T47D (cell line): ENCODE measurements at regions not wholly inside any gene's neighbourhood (a gene's known extent, or its start where the extent isn't known, plus 50 kb on each side); places are given as distances from the start of the nearest gene placed in this dataset.
"Not testable (repeated sequence)": the region's sequence is repeated elsewhere in the genome, so short reads cannot be mapped to it uniquely, and the experiment has no call there.

ENCODE experiments used
- DNase-seq, 2 experiments: peaks; one replicate each; pipeline versions ENCODE4 v3.0.0 to v3.0.0-alpha.2; 2011 to 2012; ENCODE audit warnings: low read depth in 1 of 2, low spot score in 1 of 2
- JUND ChIP-seq: IDR thresholded peaks from 2 replicates; pipeline ENCODE4 v1.6.1; 2012; ENCODE audit warnings: low read depth
- in situ Hi-C: cut with HindIII; loops from 2 replicates; pipeline ENCODE4 v1.10.0; 2016; ENCODE audit warnings: low sequenced_read_pairs, low pct_unique_long_range_greater_than_20kb

- no peak for TF ChIP-seq JUND
- in situ Hi-C loops: no loop called here
- no peak for DNase-seq
These were observed 91.7 kb upstream of the HNMT start for GRCh38 chr2:137872577-137872976.

GRCh38 chr2:137873536-137874244 is 90.6 kb upstream of the HNMT start:
- in situ Hi-C loops: no loop called here
- DNase-seq: peak in 1 of 2 experiments; percentile 7
- TF ChIP-seq JUND: no peak

- no peak for TF ChIP-seq JUND
- in situ Hi-C loops: no loop called here
- DNase-seq: no peak
These were observed 85.2 kb upstream of the HNMT start for GRCh38 chr2:137879121-137879520.

DNA sequence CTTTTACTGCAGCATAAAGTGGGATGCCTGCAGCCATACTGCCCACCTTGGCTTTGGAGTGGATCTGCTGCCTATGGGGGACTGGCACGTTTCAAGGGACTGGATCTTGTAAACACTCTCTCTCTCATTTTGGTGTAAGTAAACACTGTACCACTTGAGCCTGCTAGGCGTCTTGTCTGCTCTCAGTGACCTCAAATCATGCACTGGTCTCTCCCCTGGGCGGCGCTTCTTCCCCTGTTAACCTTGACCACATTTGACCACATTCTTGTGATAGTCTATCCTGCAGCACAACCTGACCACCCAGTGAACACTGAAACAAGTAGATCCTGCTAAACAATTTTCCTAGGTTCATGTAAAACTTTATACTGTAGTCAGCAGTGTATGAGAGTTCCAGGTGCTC is 82.6 kb upstream of the HNMT start:
- DNase-seq: no peak
- no peak for TF ChIP-seq JUND
- in situ Hi-C loops: no loop called here

DNA sequence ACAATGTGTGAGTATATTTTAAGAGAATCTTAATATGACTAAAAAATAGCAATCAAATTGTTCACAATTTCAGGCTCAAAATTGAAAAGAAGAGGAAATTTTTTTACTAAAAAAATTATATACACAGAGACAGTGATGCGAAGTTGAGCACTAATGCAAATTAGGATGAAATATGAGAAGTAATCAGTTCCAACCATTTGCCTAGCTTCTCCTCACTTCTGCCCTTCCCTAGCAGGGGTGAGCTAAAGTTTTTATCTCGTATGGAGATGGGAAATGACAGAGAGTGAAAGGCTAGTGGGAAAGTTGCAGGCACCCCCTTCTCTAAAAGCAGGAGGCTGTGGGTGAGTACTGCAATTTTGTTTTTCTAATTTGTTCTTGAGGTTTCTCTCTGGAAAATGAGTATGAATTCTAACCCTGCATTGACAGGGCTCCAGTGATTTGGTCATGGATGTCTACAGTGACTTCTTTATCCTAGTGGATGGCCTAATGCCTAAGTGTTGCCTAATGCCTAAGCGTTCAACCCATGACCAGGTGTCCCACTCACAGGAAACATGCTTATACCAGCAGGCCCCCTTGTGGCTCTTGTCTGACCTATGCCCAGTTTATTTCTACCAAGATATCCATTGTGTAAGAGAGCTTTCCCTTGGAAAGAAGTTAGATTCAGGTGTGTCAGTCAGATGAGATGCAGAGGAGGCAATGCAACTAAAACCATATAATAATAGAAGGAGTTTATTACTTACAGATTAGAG is 78.0 kb upstream of the HNMT start:
- DNase-seq: peak in 1 of 2 experiments; percentile 54
- in situ Hi-C loops: no loop called here
- TF ChIP-seq JUND: no peak

DNA sequence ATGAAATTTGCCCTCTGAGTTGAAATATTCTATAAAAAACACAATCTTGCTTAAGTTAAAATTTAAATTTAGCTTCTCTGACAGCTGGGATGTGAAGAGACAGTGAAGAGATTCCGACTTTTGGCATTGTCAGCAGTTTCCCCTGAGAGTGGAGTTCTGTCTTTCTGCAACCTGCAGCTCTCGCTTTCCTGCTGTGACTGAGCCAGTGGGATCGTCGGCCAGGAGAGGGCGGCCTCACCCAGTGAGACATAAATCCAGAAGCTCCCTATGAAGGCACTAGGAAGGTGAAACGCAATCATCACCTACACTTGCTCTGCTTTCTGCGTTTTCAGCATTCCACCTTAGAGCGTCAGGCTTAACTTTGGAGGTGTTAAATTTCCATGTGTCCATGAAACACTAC is 75.4 kb upstream of the HNMT start:
- in situ Hi-C loops: no loop called here
- no peak for TF ChIP-seq JUND
- peak; percentile 7 to 55 for DNase-seq

DNA sequence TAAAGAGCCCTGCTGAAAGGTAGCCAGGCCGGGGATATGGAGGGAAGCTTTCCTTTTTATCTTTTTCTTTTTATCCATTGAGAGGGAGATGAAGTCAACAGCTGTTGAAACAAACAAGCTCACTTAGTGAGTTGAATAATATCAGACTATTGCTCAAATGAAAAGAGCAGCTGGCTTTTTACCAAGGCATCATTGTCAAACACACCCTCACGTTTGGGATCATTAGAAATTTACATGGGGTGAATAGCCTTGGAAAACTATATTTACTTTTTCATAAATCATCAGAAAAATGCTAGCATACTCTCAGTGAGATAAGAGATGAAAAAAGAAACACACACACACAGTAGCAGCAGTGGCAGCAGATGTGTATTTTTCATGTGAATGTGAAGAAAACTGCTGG is 71.5 kb upstream of the HNMT start:
- TF ChIP-seq JUND: no peak
- in situ Hi-C loops: no loop called here
- no peak for DNase-seq

GRCh38 chr2:137893145-137893544 is 71.1 kb upstream of the HNMT start:
- DNase-seq: no peak
- in situ Hi-C loops: no loop called here
- no peak for TF ChIP-seq JUND

DNA sequence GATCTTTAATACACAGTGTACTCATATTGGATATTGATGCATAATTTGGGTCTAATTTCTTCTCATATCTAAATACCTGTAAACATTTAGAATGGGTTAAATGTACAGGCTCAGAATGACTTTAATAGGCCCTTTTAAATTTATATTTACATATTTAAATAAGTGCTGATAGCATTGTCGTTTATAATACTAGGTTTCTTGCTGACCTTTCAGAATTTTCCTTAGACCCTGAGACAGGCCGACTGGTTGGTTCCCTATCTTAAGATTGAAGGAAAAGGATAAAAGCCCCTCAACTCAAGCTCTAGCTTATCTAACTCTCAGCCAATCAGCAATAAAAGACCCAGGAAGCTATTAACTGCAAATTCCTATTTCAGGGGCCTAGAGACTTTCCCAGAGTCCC is 67.8 kb upstream of the HNMT start:
- no peak for TF ChIP-seq JUND
- DNase-seq: no peak
- in situ Hi-C loops: no loop called here

DNA sequence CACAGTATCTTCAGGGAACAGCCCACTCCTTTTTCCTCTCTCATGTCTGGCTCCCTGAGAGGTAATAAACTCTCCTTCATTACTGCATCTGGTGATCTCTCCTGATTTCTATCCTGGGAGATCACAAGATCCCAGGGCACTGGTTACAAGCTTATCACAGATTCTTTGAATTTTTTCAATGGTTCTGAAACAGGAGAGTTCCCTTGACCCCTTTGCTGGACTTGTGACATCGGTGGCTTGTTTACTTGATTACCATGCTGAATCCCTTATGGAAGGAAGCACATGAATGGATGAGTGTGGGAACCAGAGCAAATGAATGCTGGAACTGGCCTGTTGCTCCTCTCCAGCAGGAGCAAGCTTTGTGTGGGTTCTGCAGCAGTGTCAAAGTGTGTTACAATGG is 67.2 kb upstream of the HNMT start:
- DNase-seq: no peak
- in situ Hi-C loops: no loop called here
- no peak for TF ChIP-seq JUND

- no peak for TF ChIP-seq JUND
- DNase-seq: no peak
- in situ Hi-C loops: no loop called here
These were observed 63.7 kb upstream of the HNMT start for GRCh38 chr2:137900421-137901141.

DNA sequence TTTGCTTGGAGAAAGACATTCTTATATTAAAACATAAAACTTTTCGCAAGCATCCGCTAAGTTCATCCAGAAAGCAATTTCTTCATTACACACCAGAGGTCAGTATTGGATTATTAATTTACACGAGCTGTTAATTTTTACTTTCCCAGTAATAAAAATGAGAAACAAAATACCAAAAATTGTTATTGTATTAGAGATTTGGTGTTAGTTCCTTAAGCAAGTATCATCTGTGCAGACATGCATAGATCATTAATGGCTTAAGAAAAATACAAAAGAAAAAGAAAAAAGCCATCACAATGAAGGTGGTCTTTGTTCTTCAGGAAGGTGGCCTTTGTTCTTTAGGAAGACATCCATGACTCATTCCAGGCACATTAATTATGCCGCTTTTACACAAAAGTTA is 53.6 kb upstream of the HNMT start:
- peak in 1 of 2 experiments; percentile 13 for DNase-seq
- in situ Hi-C loops: no loop called here
- no peak for TF ChIP-seq JUND

- no peak for DNase-seq
- no peak for TF ChIP-seq JUND
- in situ Hi-C loops: no loop called here
These were observed 51.9 kb upstream of the HNMT start for GRCh38 chr2:137912371-137912770.

DNA sequence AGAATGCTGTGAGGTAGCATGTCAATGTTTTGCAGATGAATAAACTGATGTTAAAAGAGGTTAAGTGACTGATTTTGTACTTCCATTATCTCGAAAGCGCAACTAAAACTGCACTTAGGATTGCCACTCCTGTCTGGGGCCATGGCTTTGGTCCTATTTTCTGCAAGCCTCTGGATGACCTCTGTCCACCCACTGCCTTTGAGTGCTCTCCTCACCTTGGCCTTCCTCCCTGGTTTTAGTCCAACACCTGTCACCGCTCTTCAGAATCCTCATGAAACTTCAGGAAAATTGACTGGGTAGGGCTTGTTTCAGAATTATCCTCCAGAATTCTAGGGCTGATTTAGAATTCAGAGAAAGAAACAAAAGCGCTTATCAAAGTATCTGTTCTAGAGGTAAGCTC is 51.1 kb upstream of the HNMT start:
- no peak for DNase-seq
- TF ChIP-seq JUND: no peak
- in situ Hi-C loops: no loop called here

DNA sequence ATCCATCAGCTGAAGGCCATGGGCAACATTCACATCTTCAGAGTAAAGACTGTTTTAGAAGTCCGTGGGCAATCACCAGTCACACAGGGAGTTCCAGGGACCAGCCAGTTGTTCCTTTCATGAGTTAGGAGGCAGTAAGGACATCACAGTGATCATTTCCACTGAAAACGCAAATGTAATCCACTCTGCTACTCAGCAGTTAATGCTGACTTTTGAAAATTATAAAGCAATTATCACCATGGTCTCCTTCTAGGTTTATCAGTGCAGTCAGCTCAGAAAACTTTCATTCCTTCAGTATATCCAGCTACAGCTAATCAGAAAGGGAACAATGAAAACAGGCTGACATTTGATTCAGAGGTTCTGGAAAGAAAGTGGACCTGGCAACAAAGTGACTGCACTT is 50.6 kb upstream of the HNMT start:
- DNase-seq, in situ Hi-C loops: not testable (repeated sequence)
